Neural progenitor cell (in vitro differentiated cells): ENCODE measurements at regions not wholly inside any gene's neighbourhood (a gene's known extent, or its start where the extent isn't known, plus 50 kb on each side); places are given as distances from the start of the nearest gene placed in this dataset.

ENCODE experiments used
- DNase-seq: peaks from one replicate; pipeline ENCODE4 v3.0.0-alpha.2; 2016; ENCODE audit warnings: low spot score
- H2AFZ ChIP-seq: fragments of 200-600 bp; sonication (generic); replicated peaks from 2 replicates; pipeline ENCODE4 v1.6.1; 2016; ENCODE audit warnings: antibody characterized with exemption
- H3F3A ChIP-seq: fragments of 200-600 bp; sonication (generic); 2 replicates; pipeline ENCODE4 v1.6.1; 2016; ENCODE audit warnings: antibody characterized with exemption, low read depth
- H3K27ac ChIP-seq: fragments of 200-600 bp; sonication (generic); 2 replicates; pipeline ENCODE4 v1.5.1; 2016; ENCODE audit warnings: mild to moderate bottlenecking
- H3K27me3 ChIP-seq: fragments of 200-600 bp; sonication (generic); 2 replicates; pipeline ENCODE4 v1.6.1; 2016; ENCODE audit warnings: mild to moderate bottlenecking, moderate library complexity
- H3K36me3 ChIP-seq: fragments of 200-600 bp; sonication (generic); 2 replicates; pipeline ENCODE4 v1.5.1; 2016
- H3K4me1 ChIP-seq: fragments of 200-600 bp; sonication (generic); 2 replicates; pipeline ENCODE4 v1.6.1; 2016; ENCODE audit warnings: mixed run types
- H3K4me2 ChIP-seq: fragments of 200-600 bp; sonication (generic); 2 replicates; pipeline ENCODE4 v1.6.1; 2016
- H3K4me3 ChIP-seq: fragments of 200-600 bp; sonication (generic); 2 replicates; pipeline ENCODE4 v1.5.1; 2016
- H3K79me2 ChIP-seq: fragments of 200-600 bp; sonication (generic); 2 replicates; pipeline ENCODE4 v1.6.1; 2016; ENCODE audit warnings: low read depth
- H3K9ac ChIP-seq: fragments of 200-600 bp; sonication (generic); 2 replicates; pipeline ENCODE4 v1.6.1; 2016
- H3K9me3 ChIP-seq: fragments of 200-600 bp; sonication (generic); 2 replicates; pipeline ENCODE4 v1.5.1; 2016; ENCODE audit warnings: low read depth
- H4K20me1 ChIP-seq: fragments of 200-600 bp; sonication (generic); 2 replicates; pipeline ENCODE4 v1.6.1; 2016; ENCODE audit warnings: low read depth
- H3K27ac Mint-ChIP-seq: 3 replicates; pipeline ENCODE4 v1.8.0; 2021; ENCODE audit warnings: mixed read lengths
- H3K27me3 Mint-ChIP-seq: 2 replicates; pipeline ENCODE4 v1.8.0; 2022; ENCODE audit warnings: low read depth, mild to moderate bottlenecking, inconsistent platforms, moderate library complexity, mixed read lengths; ENCODE audit not compliant: insufficient read depth
- H3K36me3 Mint-ChIP-seq: 3 replicates; pipeline ENCODE4 v1.8.0; 2021; ENCODE audit warnings: mixed read lengths
- H3K4me1 Mint-ChIP-seq: 3 replicates; pipeline ENCODE4 v1.8.0; 2021; ENCODE audit warnings: mixed read lengths
- H3K4me3 Mint-ChIP-seq: 3 replicates; pipeline ENCODE4 v1.8.0; 2021; ENCODE audit warnings: mild to moderate bottlenecking, moderate library complexity, mixed read lengths
- H3K9me3 Mint-ChIP-seq: 3 replicates; pipeline ENCODE4 v1.8.0; 2020; ENCODE audit warnings: mixed read lengths
- CTCF ChIP-seq: fragments of 200-600 bp; sonication (generic); IDR thresholded peaks from 2 replicates; pipeline ENCODE4 v1.5.1; 2017; ENCODE audit warnings: antibody characterized with exemption, mild to moderate bottlenecking
- EZH2 ChIP-seq: fragments of 200-600 bp; sonication (generic); IDR thresholded peaks from 2 replicates; pipeline ENCODE4 v1.6.1; 2017; ENCODE audit warnings: antibody characterized with exemption, mild to moderate bottlenecking, moderate library complexity
- EZH2phosphoT487 ChIP-seq: fragments of 200-600 bp; sonication (generic); IDR thresholded peaks from 2 replicates; pipeline ENCODE4 v1.6.1; 2017; ENCODE audit warnings: antibody characterized with exemption

GRCh38 chr5:156261275-156261939 lies 65.6 kb upstream of the SGCD start:
- Histone ChIP-seq H2AFZ (no peak overlapping the region), H3K4me1 (no peaks in the 10 kb centered on the region), H3K36me3 (no peaks in the 10 kb centered on the region), H3K9ac (no peak overlapping the region), H4K20me1 (no peaks in the 10 kb centered on the region), H3K4me3 (no peak overlapping the region), H3F3A (no peaks in the 10 kb centered on the region), H3K27ac (no peak overlapping the region), H3K27me3 (no peaks in the 10 kb centered on the region), H3K4me2 (no peak overlapping the region), H3K79me2 (no peaks in the 10 kb centered on the region), H3K9me3 (no peaks in the 10 kb centered on the region)
- Mint-ChIP-seq H3K4me3 (no peak overlapping the region), H3K36me3 (no peaks in the 10 kb centered on the region), H3K4me1 (peaks cover 3% of the 10 kb centered on the region), H3K27ac (no peak overlapping the region), H3K9me3 (no peaks in the 10 kb centered on the region), H3K27me3 (no peaks in the 10 kb centered on the region)
- no peak for DNase-seq
- TF ChIP-seq EZH2 (no peak), EZH2phosphoT487 (no peak), CTCF (no peak)

- DNase-seq: no peak
- Mint-ChIP-seq H3K36me3 (no peaks in the 10 kb centered on the region), H3K4me1 (no peaks in the 10 kb centered on the region), H3K9me3 (peaks cover 11% of the 10 kb centered on the region), H3K27me3 (peaks cover 3% of the 10 kb centered on the region), H3K27ac (no peak overlapping the region), H3K4me3 (no peak overlapping the region)
- H3K79me2 ChIP-seq: no peaks in the 10 kb centered on the region
- no peak overlapping the region for H3K4me2 ChIP-seq
- no peaks in the 10 kb centered on the region for H3K36me3 ChIP-seq
- no peak overlapping the region for H3K4me3 ChIP-seq
- H2AFZ ChIP-seq: no peak overlapping the region
- TF ChIP-seq EZH2 (no peak), CTCF (no peak), EZH2phosphoT487 (no peak)
- H3K27me3 ChIP-seq: no peaks in the 10 kb centered on the region
- no peak overlapping the region for H3K9ac ChIP-seq
- no peaks in the 10 kb centered on the region for H3F3A ChIP-seq
- H3K9me3 ChIP-seq: no peaks in the 10 kb centered on the region
- no peaks in the 10 kb centered on the region for H4K20me1 ChIP-seq
- no peak overlapping the region for H3K27ac ChIP-seq
- H3K4me1 ChIP-seq: peaks cover 6% of the 10 kb centered on the region
Measured at GRCh38 chr5:156271569-156271968, 55.4 kb upstream of the SGCD start.

GRCh38 chr5:156272139-156272538 lies 54.8 kb upstream of the SGCD start:
- Histone ChIP-seq H2AFZ (no peak overlapping the region), H3K4me3 (no peak overlapping the region), H3K9ac (no peak overlapping the region), H3K4me2 (no peak overlapping the region), H3K79me2 (no peaks in the 10 kb centered on the region), H3F3A (no peaks in the 10 kb centered on the region), H4K20me1 (no peaks in the 10 kb centered on the region), H3K27me3 (no peaks in the 10 kb centered on the region), H3K36me3 (no peaks in the 10 kb centered on the region), H3K9me3 (no peaks in the 10 kb centered on the region), H3K4me1 (peaks cover 6% of the 10 kb centered on the region), H3K27ac (no peak overlapping the region)
- peaks cover 3% of the 10 kb centered on the region for H3K27me3 Mint-ChIP-seq
- H3K4me3 Mint-ChIP-seq: no peak overlapping the region
- H3K4me1 Mint-ChIP-seq: no peaks in the 10 kb centered on the region
- no peak overlapping the region for H3K27ac Mint-ChIP-seq
- H3K9me3 Mint-ChIP-seq: peaks cover 11% of the 10 kb centered on the region
- no peak for DNase-seq
- no peaks in the 10 kb centered on the region for H3K36me3 Mint-ChIP-seq
- TF ChIP-seq EZH2phosphoT487: no peak
- TF ChIP-seq EZH2: no peak
- no peak for TF ChIP-seq CTCF
